NB4 (cell line): ENCODE measurements at regions not wholly inside any gene's neighbourhood (a gene's known extent, or its start where the extent isn't known, plus 50 kb on each side); places are given as distances from the start of the nearest gene placed in this dataset.

Source experiments
- DNase-seq: peaks from one replicate; pipeline ENCODE4 v3.0.0; 2010; ENCODE audit warnings: low read depth
- H3K4me3 ChIP-seq: one replicate; pipeline ENCODE4 v1.5.1; 2011; ENCODE audit warnings: mild to moderate bottlenecking, low read depth, low read length, moderate library complexity
- MYC ChIP-seq: IDR thresholded peaks from 2 replicates; pipeline ENCODE4 v1.6.1; 2011; ENCODE audit warnings: low read depth, low read length
- POLR2A ChIP-seq: IDR thresholded peaks from 2 replicates; pipeline ENCODE4 v1.6.1; 2011; ENCODE audit warnings: mild to moderate bottlenecking; ENCODE audit not compliant: insufficient read length; ENCODE audit errors: extremely low read depth
- TF ChIP-seq, protein P1 (sequence below): IDR thresholded peaks from 2 replicates; pipeline ENCODE4 v1.6.1; 2011; ENCODE audit warnings: low read depth, low read length
- TF ChIP-seq, protein P2 (sequence below): IDR thresholded peaks from one replicate; pipeline ENCODE4 v1.5.1; 2012; ENCODE audit warnings: low read depth, low read length

DNA sequence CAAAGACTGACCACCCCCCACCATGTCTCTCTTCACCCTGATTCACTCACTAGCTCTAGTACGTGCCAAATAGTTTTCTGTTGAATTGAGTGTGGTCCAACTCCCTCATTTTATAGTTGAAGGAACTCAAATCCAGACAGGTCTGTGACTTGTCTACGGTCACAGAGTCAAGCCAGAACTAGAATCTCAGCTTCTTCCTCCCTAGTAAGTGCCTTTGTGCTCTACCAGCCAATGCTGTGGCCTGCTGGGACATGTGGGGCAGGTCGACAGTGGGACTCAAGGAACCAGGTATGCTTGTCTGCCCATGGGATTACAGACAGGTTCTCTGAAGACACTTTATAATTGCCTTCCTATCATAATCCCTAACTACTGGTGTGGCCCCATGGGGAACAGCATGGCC lies 108.6 kb upstream of the CPEB2 start:
- no peak overlapping the region for H3K4me3 ChIP-seq
- no peak for DNase-seq
- TF ChIP-seq, protein P1, sequence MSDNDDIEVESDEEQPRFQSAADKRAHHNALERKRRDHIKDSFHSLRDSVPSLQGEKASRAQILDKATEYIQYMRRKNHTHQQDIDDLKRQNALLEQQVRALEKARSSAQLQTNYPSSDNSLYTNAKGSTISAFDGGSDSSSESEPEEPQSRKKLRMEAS: no peak
- TF ChIP-seq, protein P2, sequence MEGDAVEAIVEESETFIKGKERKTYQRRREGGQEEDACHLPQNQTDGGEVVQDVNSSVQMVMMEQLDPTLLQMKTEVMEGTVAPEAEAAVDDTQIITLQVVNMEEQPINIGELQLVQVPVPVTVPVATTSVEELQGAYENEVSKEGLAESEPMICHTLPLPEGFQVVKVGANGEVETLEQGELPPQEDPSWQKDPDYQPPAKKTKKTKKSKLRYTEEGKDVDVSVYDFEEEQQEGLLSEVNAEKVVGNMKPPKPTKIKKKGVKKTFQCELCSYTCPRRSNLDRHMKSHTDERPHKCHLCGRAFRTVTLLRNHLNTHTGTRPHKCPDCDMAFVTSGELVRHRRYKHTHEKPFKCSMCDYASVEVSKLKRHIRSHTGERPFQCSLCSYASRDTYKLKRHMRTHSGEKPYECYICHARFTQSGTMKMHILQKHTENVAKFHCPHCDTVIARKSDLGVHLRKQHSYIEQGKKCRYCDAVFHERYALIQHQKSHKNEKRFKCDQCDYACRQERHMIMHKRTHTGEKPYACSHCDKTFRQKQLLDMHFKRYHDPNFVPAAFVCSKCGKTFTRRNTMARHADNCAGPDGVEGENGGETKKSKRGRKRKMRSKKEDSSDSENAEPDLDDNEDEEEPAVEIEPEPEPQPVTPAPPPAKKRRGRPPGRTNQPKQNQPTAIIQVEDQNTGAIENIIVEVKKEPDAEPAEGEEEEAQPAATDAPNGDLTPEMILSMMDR: no peak
- TF ChIP-seq POLR2A (no peak), MYC (no peak)

DNA sequence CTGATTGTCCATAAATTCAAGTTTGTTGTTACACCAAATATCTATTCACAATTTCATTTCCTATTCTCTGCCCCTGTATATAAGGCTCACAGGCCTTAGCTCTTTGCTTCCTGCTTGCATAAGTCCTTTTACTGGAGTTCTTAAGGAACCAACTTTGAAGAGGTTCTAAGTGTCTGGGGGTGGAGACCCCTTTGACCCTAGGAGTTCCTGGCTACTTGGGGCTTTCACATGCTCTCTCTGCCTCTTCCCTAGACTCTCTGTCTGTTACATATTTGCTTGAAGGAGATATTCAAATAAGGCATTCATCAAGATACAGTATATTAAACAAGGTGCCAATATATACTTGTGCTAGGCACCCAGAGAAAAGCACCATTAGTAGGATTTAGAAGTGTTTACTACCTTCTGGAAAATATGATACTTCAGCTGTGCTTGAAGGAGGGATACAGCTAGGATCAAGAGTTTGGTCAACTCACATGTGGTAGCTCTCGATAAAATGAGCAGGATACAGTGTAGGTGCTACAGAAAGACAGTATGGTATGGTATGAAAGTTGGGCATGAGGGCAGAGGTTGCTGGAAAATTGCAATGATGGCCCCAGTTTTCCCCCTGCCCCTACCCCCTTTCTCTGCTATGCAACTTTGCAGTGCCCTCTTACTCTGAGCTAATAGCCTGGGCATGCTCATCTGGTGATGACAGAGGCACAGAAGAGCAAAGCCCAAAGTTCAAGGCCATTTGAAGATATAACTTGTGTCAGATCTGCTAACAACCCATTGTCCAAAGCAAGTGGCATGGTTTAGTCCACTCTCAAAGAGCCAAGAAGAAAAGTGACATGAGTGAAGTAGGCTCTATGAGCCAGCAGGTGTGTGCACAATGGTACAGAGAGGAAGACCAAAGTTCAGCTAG lies 107.6 kb upstream of the CPEB2 start:
- H3K4me3 ChIP-seq: no peak overlapping the region
- TF ChIP-seq, protein P2: no peak
- TF ChIP-seq POLR2A (no peak), MYC (no peak)
- TF ChIP-seq, protein P1: no peak
- DNase-seq: no peak

DNA sequence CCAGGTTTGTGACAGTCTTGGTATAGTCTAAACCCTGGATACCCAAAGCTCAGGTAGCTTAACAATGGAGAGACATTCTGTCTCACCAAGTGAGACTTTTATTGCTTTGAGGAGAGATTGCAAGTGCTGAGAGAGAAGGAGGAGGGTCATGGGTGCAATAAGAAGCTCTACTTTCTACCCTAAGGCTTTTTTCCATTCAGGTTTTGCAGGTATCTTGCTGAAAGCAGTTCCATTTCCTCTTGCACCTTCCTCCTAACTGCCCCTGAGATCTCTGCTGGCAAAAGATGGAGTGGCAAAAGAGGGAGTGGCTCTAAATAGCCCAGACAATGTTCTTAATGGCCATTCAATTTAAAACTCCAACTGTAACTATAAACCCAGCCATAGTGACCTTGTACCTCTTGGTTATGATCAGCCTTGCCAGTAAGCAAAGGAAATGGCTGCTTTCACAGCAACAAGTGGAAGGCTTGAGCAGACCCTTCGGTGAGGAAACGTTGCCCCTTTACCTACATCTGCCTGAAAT lies 105.6 kb upstream of the CPEB2 start:
- TF ChIP-seq POLR2A (no peak), MYC (no peak)
- TF ChIP-seq, protein P1: no peak
- TF ChIP-seq, protein P2: no peak
- H3K4me3 ChIP-seq: no peak overlapping the region
- no peak for DNase-seq

DNA sequence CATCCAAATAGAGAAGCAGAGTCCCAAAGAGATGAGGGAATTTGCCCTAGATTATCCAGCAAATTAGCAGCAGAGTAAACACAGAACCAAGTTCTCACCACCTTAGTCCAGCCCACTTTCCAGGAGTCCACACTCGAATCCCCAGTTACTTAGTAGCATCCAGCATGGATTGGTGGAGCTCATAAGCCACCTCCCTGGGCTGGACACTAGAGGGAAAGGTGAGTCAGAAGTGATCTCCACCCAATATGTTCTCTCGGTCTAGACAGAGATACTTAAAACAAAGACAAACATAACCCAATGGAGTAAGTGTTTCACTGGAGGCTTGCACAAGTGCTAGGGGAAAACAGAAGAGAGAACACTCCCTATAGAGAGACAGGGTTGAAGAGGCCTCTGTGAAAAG lies 105.1 kb upstream of the CPEB2 start:
- H3K4me3 ChIP-seq: no peak overlapping the region
- DNase-seq: no peak
- TF ChIP-seq, protein P1: no peak
- no peak for TF ChIP-seq POLR2A
- TF ChIP-seq, protein P2: no peak
- no peak for TF ChIP-seq MYC

DNA sequence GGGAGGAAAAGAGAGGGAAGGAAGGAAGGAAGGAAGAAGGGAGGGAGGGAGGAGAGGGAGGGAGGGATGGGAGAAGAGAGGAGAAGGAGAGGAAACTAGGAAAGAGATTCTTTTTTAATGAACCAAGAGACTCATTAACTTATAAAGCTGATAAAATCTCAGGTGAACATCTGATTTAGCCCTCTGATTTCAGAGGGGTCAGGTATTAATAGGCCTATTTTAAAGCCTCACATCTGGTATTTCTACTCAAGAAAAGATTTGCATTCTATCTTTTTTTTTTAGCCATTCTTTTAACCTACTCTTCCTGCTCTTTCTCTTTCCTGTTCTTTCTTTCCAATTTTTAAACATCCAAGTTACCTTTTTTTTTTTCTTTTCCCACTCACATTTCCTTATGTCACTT lies 103.3 kb upstream of the CPEB2 start:
- TF ChIP-seq MYC: no peak
- TF ChIP-seq, protein P2: no peak
- TF ChIP-seq, protein P1: no peak
- TF ChIP-seq POLR2A: no peak

More for the DNA sequence above, 103.3 kb upstream of the CPEB2 start:
- DNase-seq: no peak
- H3K4me3 ChIP-seq: no peak overlapping the region
